ENCODE measurements at regions not wholly inside any gene's neighbourhood (a gene's known extent, or its start where the extent isn't known, plus 50 kb on each side); places are given as distances from the start of the nearest gene placed in this dataset.

DNA sequence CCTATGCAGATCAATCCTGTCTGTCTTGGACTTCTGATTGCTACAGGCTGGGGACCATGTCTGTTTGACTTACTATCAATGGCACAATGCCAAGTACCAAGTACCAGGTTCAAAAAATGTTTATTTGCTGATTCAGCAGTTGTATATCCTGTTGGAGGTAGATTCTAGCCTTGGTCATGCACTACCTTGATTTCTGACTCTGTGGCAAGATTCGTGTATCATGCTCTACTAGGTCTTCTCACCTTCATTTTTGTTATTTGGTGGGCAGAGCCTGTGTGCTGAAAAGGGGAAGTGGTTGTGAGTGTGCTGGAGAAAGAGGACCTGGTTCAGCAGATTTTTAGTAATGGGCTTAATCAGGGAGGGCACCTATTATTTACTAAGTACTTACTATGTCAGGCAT, 192.4 kb upstream of the MYLIP start:
- TF ChIP-seq POLR2AphosphoS5 (IDR thresholded peaks at IDR 0.05) (no peak), POLR2A (IDR thresholded peaks at IDR 0.05) (no peak)

All from prostate gland (tissue), 1 donor.